ENCODE measurements at regions not wholly inside any gene's neighbourhood (a gene's known extent, or its start where the extent isn't known, plus 50 kb on each side); places are given as distances from the start of the nearest gene placed in this dataset.

DNA sequence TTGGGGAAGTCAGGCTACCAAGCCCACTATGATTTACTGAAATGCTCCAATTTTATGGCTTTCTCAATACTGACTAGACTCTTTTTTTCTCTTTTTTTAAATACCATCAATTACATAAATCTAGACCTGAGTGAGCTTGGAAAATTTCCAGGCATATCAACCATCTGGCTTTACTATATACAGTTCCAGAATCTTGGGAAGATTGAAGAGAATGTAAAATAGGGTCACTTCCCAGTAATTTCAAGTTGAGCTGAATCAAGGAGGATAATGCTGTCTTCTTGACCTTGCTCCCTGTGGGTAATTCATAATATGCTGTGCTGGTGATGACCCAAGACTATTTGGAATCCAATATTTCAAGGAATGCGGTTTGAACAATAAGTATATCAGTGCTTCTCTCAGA is 108.1 kb downstream of the MAP3K21 start:
- H3K4me3 Mint-ChIP-seq: no peak overlapping the region
- peaks cover 20% of the 10 kb centered on the region for H3K9me3 Mint-ChIP-seq
- H3K27me3 Mint-ChIP-seq (ENCODE audit: low read depth): no peaks in the 10 kb centered on the region; the same call in 1 of the 2 replicates
- H3K36me3 Mint-ChIP-seq: peaks cover 10% of the 10 kb centered on the region; the same call in 1 of the 2 replicates
- peaks cover 8% of the 10 kb centered on the region for H3K4me1 Mint-ChIP-seq
- no peak overlapping the region for H3K27ac Mint-ChIP-seq
- TF ChIP-seq, protein P1, sequence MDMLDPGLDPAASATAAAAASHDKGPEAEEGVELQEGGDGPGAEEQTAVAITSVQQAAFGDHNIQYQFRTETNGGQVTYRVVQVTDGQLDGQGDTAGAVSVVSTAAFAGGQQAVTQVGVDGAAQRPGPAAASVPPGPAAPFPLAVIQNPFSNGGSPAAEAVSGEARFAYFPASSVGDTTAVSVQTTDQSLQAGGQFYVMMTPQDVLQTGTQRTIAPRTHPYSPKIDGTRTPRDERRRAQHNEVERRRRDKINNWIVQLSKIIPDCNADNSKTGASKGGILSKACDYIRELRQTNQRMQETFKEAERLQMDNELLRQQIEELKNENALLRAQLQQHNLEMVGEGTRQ (CRISPR knock-in tag; IDR thresholded peaks at IDR 0.05): no peak
- TF ChIP-seq JUN (CRISPR knock-in tag; IDR thresholded peaks at IDR 0.05) (no peak), ZNF263 (CRISPR knock-in tag; IDR thresholded peaks at IDR 0.05; ENCODE audit: low read depth) (no peak), ZNF416 (CRISPR knock-in tag; IDR thresholded peaks at IDR 0.05) (no peak), JAZF1 (CRISPR knock-in tag; IDR thresholded peaks at IDR 0.05) (no peak), ZNF671 (CRISPR knock-in tag; IDR thresholded peaks at IDR 0.05) (no peak), CREB1 (CRISPR knock-in tag; IDR thresholded peaks at IDR 0.05) (no peak), MXD4 (CRISPR knock-in tag; IDR thresholded peaks at IDR 0.05; ENCODE audit: borderline replicate concordance) (no peak), MYBL2 (CRISPR knock-in tag; IDR thresholded peaks at IDR 0.05) (no peak), KAT7 (CRISPR knock-in tag; IDR thresholded peaks at IDR 0.05; ENCODE audit: borderline replicate concordance) (no peak), SMAD4 (CRISPR knock-in tag; IDR thresholded peaks at IDR 0.05) (no peak), ZNF396 (CRISPR knock-in tag; IDR thresholded peaks at IDR 0.05; ENCODE audit: borderline replicate concordance) (no peak), ETV6 (CRISPR knock-in tag; IDR thresholded peaks at IDR 0.05) (no peak), ZNF317 (CRISPR knock-in tag; IDR thresholded peaks at IDR 0.05; ENCODE audit: borderline replicate concordance, low read depth) (no peak)
- TF ChIP-seq, protein P2, sequence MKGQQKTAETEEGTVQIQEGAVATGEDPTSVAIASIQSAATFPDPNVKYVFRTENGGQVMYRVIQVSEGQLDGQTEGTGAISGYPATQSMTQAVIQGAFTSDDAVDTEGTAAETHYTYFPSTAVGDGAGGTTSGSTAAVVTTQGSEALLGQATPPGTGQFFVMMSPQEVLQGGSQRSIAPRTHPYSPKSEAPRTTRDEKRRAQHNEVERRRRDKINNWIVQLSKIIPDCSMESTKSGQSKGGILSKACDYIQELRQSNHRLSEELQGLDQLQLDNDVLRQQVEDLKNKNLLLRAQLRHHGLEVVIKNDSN (CRISPR knock-in tag; IDR thresholded peaks at IDR 0.05): no peak
- TF ChIP-seq, protein P3, sequence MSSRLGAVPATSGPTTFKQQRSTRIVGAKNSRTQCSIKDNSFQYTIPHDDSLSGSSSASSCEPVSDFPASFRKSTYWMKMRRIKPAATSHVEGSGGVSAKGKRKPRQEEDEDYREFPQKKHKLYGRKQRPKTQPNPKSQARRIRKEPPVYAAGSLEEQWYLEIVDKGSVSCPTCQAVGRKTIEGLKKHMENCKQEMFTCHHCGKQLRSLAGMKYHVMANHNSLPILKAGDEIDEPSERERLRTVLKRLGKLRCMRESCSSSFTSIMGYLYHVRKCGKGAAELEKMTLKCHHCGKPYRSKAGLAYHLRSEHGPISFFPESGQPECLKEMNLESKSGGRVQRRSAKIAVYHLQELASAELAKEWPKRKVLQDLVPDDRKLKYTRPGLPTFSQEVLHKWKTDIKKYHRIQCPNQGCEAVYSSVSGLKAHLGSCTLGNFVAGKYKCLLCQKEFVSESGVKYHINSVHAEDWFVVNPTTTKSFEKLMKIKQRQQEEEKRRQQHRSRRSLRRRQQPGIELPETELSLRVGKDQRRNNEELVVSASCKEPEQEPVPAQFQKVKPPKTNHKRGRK (CRISPR knock-in tag; IDR thresholded peaks at IDR 0.05; ENCODE audit: borderline replicate concordance): no peak
- TF ChIP-seq, protein P4, sequence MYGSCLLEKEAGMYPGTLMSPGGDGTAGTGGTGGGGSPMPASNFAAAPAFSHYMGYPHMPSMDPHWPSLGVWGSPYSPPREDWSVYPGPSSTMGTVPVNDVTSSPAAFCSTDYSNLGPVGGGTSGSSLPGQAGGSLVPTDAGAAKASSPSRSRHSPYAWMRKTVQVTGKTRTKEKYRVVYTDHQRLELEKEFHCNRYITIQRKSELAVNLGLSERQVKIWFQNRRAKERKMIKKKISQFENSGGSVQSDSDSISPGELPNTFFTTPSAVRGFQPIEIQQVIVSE (CRISPR knock-in tag; IDR thresholded peaks at IDR 0.05; ENCODE audit: borderline replicate concordance): no peak
- TF ChIP-seq, protein P5, sequence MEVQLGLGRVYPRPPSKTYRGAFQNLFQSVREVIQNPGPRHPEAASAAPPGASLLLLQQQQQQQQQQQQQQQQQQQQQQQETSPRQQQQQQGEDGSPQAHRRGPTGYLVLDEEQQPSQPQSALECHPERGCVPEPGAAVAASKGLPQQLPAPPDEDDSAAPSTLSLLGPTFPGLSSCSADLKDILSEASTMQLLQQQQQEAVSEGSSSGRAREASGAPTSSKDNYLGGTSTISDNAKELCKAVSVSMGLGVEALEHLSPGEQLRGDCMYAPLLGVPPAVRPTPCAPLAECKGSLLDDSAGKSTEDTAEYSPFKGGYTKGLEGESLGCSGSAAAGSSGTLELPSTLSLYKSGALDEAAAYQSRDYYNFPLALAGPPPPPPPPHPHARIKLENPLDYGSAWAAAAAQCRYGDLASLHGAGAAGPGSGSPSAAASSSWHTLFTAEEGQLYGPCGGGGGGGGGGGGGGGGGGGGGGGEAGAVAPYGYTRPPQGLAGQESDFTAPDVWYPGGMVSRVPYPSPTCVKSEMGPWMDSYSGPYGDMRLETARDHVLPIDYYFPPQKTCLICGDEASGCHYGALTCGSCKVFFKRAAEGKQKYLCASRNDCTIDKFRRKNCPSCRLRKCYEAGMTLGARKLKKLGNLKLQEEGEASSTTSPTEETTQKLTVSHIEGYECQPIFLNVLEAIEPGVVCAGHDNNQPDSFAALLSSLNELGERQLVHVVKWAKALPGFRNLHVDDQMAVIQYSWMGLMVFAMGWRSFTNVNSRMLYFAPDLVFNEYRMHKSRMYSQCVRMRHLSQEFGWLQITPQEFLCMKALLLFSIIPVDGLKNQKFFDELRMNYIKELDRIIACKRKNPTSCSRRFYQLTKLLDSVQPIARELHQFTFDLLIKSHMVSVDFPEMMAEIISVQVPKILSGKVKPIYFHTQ (CRISPR knock-in tag; IDR thresholded peaks at IDR 0.05): no peak
- ChIA-PET POLR2A (no interaction called here), CTCF (no interaction called here)
- no peak for ATAC-seq
- no peak for DNase-seq (ENCODE audit: low spot score)

DNA sequence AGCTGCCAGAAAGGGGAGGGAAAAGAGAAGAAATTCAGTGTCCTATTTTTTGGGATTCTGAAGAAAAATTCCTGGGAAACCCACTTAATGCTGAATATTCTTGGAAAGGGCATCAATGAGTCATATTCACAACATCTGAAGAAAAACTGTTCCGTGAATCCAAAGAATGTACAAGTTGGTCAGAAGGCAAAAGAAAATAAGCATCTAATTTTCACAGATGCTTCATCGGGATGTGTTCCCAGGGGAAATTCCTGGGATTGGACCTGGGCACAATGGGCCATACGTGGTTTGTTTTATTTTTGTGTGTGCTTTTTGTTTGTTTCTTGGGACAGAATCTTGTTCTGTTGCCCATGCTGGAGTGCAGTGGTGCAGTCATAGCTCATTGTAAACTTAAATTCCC is 112.2 kb downstream of the MAP3K21 start:
- Mint-ChIP-seq H3K36me3 (peaks cover 6% of the 10 kb centered on the region), H3K4me3 (no peak overlapping the region), H3K27me3 (ENCODE audit: low read depth) (no peaks in the 10 kb centered on the region; the same call in 1 of the 2 replicates), H3K4me1 (no peaks in the 10 kb centered on the region), H3K9me3 (peaks cover 11% of the 10 kb centered on the region), H3K27ac (no peak overlapping the region)
- POLR2A ChIA-PET: no interaction called here
- CTCF ChIA-PET: interaction anchor here (0.9 to 2.8 kb wide), 7 partner anchors 23 to 672 kb away, joined by 3 to 22 read pairs (median 6); no protein-coding TSS in a partner anchor
- no peak for DNase-seq (ENCODE audit: low spot score)
- TF ChIP-seq, protein P6, sequence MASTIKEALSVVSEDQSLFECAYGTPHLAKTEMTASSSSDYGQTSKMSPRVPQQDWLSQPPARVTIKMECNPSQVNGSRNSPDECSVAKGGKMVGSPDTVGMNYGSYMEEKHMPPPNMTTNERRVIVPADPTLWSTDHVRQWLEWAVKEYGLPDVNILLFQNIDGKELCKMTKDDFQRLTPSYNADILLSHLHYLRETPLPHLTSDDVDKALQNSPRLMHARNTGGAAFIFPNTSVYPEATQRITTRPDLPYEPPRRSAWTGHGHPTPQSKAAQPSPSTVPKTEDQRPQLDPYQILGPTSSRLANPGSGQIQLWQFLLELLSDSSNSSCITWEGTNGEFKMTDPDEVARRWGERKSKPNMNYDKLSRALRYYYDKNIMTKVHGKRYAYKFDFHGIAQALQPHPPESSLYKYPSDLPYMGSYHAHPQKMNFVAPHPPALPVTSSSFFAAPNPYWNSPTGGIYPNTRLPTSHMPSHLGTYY (CRISPR knock-in tag; IDR thresholded peaks at IDR 0.05): no peak
- no peak for TF ChIP-seq ZNF416 (CRISPR knock-in tag; IDR thresholded peaks at IDR 0.05)
- no peak for ATAC-seq
